CD8-positive, alpha-beta memory T cell (primary cell): ENCODE measurements at regions not wholly inside any gene's neighbourhood (a gene's known extent, or its start where the extent isn't known, plus 50 kb on each side); places are given as distances from the start of the nearest gene placed in this dataset.
A peak's percentile ranks its signal among the peaks of the same experiment; 100 is the strongest.
"Not testable (repeated sequence)": the region's sequence is repeated elsewhere in the genome, so short reads cannot be mapped to it uniquely, and the experiment has no call there.

Experiments
- CTCF ChIA-PET: fragments of 350-600 bp; sonication (Branson Sonifier 250); formaldehyde crosslinking; loops from one replicate; lab custom pipeline; 2021; ENCODE audit warnings: antibody characterized with exemption; lab: Charles Lee
- POLR2A ChIA-PET: fragments of 350-600 bp; sonication (Branson Sonifier 250); formaldehyde crosslinking; loops from one replicate; lab custom pipeline; 2021; ENCODE audit warnings: antibody characterized with exemption; lab: Charles Lee
- DNase-seq, 5 donors: peaks; one replicate each; pipeline versions ENCODE4 v3.0.0 to v3.0.0-alpha.2; 2020 to 2022; ENCODE audit warnings: mixed read lengths in 1 of 5
- H3K27ac ChIP-seq: one replicate; pipeline ENCODE4 v1.7.0; 2013; ENCODE audit warnings: low read depth, mild to moderate bottlenecking, low read length, moderate library complexity
- H3K27me3 ChIP-seq: 2 replicates; pipeline ENCODE4 v1.7.0; 2013; ENCODE audit warnings: low read length, mild to moderate bottlenecking; ENCODE audit not compliant: insufficient read depth, poor library complexity, severe bottlenecking
- H3K36me3 ChIP-seq: 2 replicates; pipeline ENCODE4 v1.7.0; 2013; ENCODE audit warnings: mild to moderate bottlenecking, low read length, moderate library complexity; ENCODE audit not compliant: insufficient read depth
- H3K4me1 ChIP-seq: 2 replicates; pipeline ENCODE4 v1.7.0; 2013; ENCODE audit warnings: mild to moderate bottlenecking, low read length, moderate library complexity; ENCODE audit not compliant: insufficient read depth
- H3K4me3 ChIP-seq: 2 replicates; pipeline ENCODE4 v1.7.0; 2013; ENCODE audit warnings: mild to moderate bottlenecking, low read length
- H3K9me3 ChIP-seq: 2 replicates; pipeline ENCODE4 v1.7.0; 2013; ENCODE audit warnings: mild to moderate bottlenecking, low read length
- H3K27ac Mint-ChIP-seq, 8 donors: one replicate each; pipeline ENCODE4 v1.8.0; 2020 to 2021; ENCODE audit warnings: mixed read lengths in 8 of 8, mild to moderate bottlenecking in 6 of 8, inconsistent platforms in 3 of 8, moderate library complexity in 3 of 8
- H3K27me3 Mint-ChIP-seq, 2 donors: one replicate each; pipeline ENCODE4 v1.8.0; 2020 to 2021; ENCODE audit warnings: mixed read lengths in 2 of 2, mild to moderate bottlenecking in 1 of 2, moderate library complexity in 1 of 2
- H3K36me3 Mint-ChIP-seq, 3 donors: one replicate each; pipeline ENCODE4 v1.8.0; 2020 to 2021; ENCODE audit warnings: mixed read lengths in 3 of 3, inconsistent platforms in 1 of 3, mild to moderate bottlenecking in 1 of 3
- H3K4me1 Mint-ChIP-seq, 3 donors: one replicate each; pipeline ENCODE4 v1.8.0; 2020 to 2021; ENCODE audit warnings: mixed read lengths in 3 of 3, inconsistent platforms in 1 of 3, mild to moderate bottlenecking in 1 of 3
- H3K4me3 Mint-ChIP-seq, 7 donors: one replicate each; pipeline ENCODE4 v1.8.0; 2020 to 2021; ENCODE audit warnings: mixed read lengths in 7 of 7, mild to moderate bottlenecking in 6 of 7, moderate library complexity in 4 of 7, inconsistent platforms in 2 of 7
- H3K9me3 Mint-ChIP-seq, 5 donors: one replicate each; pipeline ENCODE4 v1.8.0; 2020 to 2022; ENCODE audit warnings: mixed read lengths in 5 of 5, mild to moderate bottlenecking in 3 of 5, moderate library complexity in 2 of 5, inconsistent platforms in 1 of 5

DNA sequence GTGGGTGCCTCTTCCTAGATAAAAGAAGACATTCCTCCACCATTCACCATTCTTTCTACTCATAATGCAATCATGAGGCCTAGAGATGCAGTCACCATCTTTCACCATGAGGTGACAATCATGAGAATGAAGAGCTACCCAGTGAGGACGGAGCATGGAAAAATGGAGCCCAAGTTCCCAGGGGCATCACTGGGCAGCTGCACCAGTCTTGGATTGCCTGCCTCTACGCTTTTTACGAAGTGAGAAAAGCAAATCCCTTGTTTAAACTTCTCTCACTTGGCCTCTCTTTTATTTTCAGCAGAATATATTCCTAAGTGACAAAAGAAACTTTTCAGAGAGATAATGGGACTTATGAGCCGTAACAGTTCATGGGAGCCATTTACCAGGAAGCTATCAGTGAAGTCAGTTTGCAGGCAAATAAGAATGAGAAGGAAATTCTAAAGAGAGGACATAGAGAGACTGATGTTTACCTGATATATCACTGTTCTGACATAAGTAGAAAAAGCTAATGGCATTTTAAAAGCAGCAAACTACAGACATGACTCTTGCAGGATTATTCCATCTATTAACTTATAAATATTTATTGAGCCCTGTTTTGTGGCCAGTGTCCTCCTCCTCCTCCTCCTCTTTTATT is 90.0 kb upstream of the CPNE4 start:
- Mint-ChIP-seq H3K36me3 (peaks cover 0 to 1% (median 0%) of the 10 kb centered on the region in 3 donors), H3K27ac (no peak overlapping the region), H3K27me3 (no peaks in the 10 kb centered on the region), H3K4me3 (no peak overlapping the region), H3K4me1 (no peaks in the 10 kb centered on the region), H3K9me3 (peaks cover 0 to 5% (median 2%) of the 10 kb centered on the region in 5 donors)
- no peak overlapping the region for H3K4me3 ChIP-seq
- ChIA-PET POLR2A (no interaction called here), CTCF (no interaction called here)
- H3K36me3 ChIP-seq = no peaks in the 10 kb centered on the region
- no peaks in the 10 kb centered on the region for H3K4me1 ChIP-seq
- no peaks in the 10 kb centered on the region for H3K27me3 ChIP-seq
- H3K27ac ChIP-seq = no peak overlapping the region
- no peak for DNase-seq
- no peaks in the 10 kb centered on the region for H3K9me3 ChIP-seq

DNA sequence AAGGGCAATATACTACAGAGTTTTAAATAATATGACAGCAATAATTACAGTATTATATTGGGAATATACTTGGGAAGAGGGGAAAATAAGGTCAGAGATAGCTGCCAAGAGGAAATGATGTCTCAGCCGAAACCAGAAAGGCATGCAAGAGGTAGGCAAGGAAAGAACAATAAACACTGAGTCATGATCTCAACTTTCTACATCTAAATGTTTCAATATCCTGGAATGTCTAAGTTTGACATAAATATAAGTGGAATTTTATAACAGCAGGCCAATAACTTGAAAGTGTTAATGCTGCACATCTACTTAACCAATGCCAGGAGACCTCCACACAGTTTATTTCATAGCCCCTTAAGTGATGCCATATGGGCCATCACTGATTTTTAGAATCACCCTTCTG is 99.8 kb upstream of the CPNE4 start:
- Histone ChIP-seq H3K36me3 (no peaks in the 10 kb centered on the region), H3K4me1 (no peaks in the 10 kb centered on the region), H3K27me3 (no peaks in the 10 kb centered on the region), H3K9me3 (no peaks in the 10 kb centered on the region), H3K27ac (no peak overlapping the region), H3K4me3 (no peak overlapping the region)
- CTCF ChIA-PET = no interaction called here
- POLR2A ChIA-PET = no interaction called here
- no peaks in the 10 kb centered on the region for H3K36me3 Mint-ChIP-seq
- H3K4me3 Mint-ChIP-seq = no peak overlapping the region
- H3K9me3 Mint-ChIP-seq = peaks cover 0 to 11% (median 0%) of the 10 kb centered on the region in 5 donors
- H3K4me1 Mint-ChIP-seq = no peaks in the 10 kb centered on the region
- peak overlapping the region in 1 of 8 donors; percentile 41 for H3K27ac Mint-ChIP-seq
- no peak for DNase-seq
- peaks cover 0 to 10% of the 10 kb centered on the region in 2 donors for H3K27me3 Mint-ChIP-seq

DNA sequence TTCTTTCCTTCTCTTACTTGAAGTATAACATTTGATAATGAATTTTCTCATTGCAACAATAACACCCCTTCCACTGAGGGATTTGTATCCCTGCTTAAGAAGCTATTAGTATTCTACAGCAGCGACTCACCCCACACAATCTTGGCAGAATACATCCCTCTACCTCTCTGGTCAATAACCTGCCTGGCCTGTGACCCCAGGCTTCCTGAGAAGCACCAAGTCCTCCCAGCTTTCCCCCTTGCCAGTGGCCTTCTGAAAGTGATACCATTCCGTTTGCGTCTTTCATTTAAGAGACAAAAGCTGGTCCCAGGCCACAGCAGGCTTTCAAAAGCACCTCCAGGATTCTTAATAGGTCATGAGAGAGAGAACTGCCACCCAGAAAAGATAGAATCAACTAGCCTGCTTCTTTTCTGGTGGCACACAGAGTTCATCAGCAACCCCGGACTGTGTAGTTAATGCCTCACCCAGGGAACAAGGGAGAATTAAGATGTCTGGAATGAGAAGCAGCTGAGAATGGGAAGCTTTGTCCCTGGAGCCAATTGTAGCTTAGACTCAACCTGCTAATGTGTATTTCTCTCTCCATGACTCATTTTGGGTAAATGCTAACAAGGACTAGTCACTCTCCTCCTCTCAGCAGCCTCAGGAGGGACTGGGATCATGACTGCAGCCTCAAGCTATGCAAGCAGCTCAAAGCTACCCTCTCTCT is 101.0 kb upstream of the CPNE4 start:
- ChIA-PET POLR2A (no interaction called here), CTCF (no interaction called here)
- peaks cover 0 to 11% (median 0%) of the 10 kb centered on the region in 5 donors for H3K9me3 Mint-ChIP-seq
- Histone ChIP-seq H3K4me1 (no peaks in the 10 kb centered on the region), H3K4me3 (no peak overlapping the region), H3K27ac (no peak overlapping the region), H3K36me3 (no peaks in the 10 kb centered on the region), H3K27me3 (no peaks in the 10 kb centered on the region), H3K9me3 (no peaks in the 10 kb centered on the region)
- H3K4me3 Mint-ChIP-seq = no peak overlapping the region
- DNase-seq = no peak
- no peak overlapping the region for H3K27ac Mint-ChIP-seq
- no peaks in the 10 kb centered on the region for H3K4me1 Mint-ChIP-seq
- peaks cover 0 to 10% of the 10 kb centered on the region in 2 donors for H3K27me3 Mint-ChIP-seq
- no peaks in the 10 kb centered on the region for H3K36me3 Mint-ChIP-seq

DNA sequence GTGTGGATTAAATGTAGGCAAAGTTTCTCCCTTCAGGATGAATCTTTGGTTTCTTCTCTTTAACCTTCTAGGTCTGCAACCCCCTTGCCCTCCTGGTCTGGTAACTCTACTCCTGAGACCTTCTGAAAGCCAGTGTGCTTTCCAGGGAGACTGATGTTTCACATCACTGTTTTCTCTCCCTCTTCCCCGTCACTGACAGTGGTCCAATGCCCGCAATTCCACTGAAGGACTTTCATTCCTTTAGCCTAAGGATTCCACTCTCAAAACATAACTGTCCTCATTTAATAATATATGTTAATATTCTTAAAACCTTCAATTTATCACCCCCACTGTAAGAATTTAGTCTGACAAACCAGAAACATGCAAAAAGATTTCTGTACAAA is 101.5 kb upstream of the CPNE4 start:
- Mint-ChIP-seq H3K36me3 (no peaks in the 10 kb centered on the region), H3K4me1 (no peaks in the 10 kb centered on the region), H3K9me3 (peaks cover 0 to 11% (median 0%) of the 10 kb centered on the region in 5 donors), H3K4me3 (no peak overlapping the region), H3K27me3 (peaks cover 0 to 10% of the 10 kb centered on the region in 2 donors), H3K27ac (no peak overlapping the region)
- DNase-seq = no peak
- no peaks in the 10 kb centered on the region for H3K9me3 ChIP-seq
- no peak overlapping the region for H3K4me3 ChIP-seq
- CTCF ChIA-PET = no interaction called here
- H3K36me3 ChIP-seq = no peaks in the 10 kb centered on the region
- H3K27me3 ChIP-seq = no peaks in the 10 kb centered on the region
- no peak overlapping the region for H3K27ac ChIP-seq
- no peaks in the 10 kb centered on the region for H3K4me1 ChIP-seq
- POLR2A ChIA-PET = no interaction called here

DNA sequence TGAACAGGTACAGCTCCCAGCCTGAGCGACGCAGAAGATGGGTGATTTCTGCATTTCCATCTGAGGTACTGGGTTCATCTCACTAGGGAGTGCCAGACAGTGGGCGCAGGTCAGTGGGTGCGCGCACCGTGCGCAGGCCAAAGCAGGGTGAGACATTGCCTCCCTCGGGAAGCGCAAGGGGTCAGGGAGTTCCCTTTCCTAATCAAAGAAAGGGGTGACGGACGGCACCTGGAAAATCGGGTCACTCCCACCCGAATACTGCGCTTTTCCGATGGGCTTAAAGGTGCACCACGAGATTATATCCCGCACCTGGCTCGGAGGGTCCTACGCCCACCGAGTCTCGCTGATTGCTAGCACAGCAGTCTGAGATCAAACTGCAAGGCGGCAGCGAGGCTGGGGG is 102.1 kb upstream of the CPNE4 start:
- DNase-seq, H3K4me1 Mint-ChIP-seq, H3K4me3 ChIP-seq, POLR2A ChIA-PET, CTCF ChIA-PET, H3K4me3 Mint-ChIP-seq, H3K27me3 ChIP-seq, H3K27ac Mint-ChIP-seq, H3K36me3 ChIP-seq, H3K36me3 Mint-ChIP-seq, H3K4me1 ChIP-seq, H3K27ac ChIP-seq, H3K9me3 ChIP-seq: not testable (repeated sequence)
- Mint-ChIP-seq H3K9me3 (peaks cover 0 to 13% (median 0%) of the 10 kb centered on the region in 5 donors), H3K27me3 (peaks cover 0 to 10% of the 10 kb centered on the region in 2 donors)

DNA sequence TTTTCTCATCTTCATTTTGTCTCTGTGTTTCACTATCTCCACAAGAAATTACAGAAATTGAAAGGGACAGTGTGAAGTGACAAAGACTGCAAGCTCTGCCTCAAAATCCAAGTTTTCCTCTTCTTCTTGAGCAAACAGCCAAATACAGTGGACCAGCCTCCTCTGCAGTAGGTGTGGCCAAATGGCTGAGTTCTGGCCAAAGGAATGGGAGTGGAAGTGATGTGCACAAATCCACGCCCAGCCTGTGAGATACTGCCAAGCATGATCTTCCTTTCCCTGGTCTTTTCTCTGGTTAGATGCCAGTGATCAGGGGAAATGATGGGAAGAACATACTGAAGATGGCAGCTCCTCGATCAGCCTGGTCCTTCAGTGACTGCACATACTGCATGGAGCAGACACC is 111.0 kb upstream of the CPNE4 start:
- no peak for DNase-seq
- no peaks in the 10 kb centered on the region for H3K9me3 ChIP-seq
- H3K36me3 ChIP-seq = no peaks in the 10 kb centered on the region
- Mint-ChIP-seq H3K27me3 (no peaks in the 10 kb centered on the region), H3K9me3 (peaks cover 0 to 4% (median 0%) of the 10 kb centered on the region in 5 donors), H3K36me3 (no peaks in the 10 kb centered on the region), H3K4me3 (no peak overlapping the region), H3K4me1 (no peaks in the 10 kb centered on the region), H3K27ac (no peak overlapping the region)
- H3K4me3 ChIP-seq = no peak overlapping the region
- ChIA-PET CTCF (no interaction called here), POLR2A (no interaction called here)
- no peak overlapping the region for H3K27ac ChIP-seq
- no peaks in the 10 kb centered on the region for H3K27me3 ChIP-seq
- no peaks in the 10 kb centered on the region for H3K4me1 ChIP-seq

DNA sequence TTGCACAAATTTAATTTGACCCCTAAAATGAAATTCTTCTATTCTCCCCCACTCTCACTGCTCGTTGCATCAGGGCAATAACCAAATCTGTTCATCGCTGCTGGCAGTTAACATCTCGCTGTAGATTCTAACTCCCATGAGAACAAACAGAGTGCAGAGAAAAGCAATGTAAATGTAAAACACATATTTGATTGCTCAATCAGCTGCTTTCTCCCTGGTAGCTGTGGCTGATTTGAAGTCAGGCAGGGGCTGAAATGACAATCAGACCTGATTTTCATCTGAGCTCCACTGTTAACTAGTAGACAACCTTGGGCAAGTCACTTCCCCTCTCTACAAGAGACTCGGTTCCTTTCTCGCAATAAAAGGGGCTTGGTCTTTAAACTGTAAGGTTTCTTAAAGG is 119.8 kb upstream of the CPNE4 start:
- Mint-ChIP-seq H3K36me3 (no peaks in the 10 kb centered on the region), H3K4me3 (no peak overlapping the region), H3K4me1 (no peaks in the 10 kb centered on the region), H3K27ac (no peak overlapping the region), H3K9me3 (peaks cover 0 to 2% (median 0%) of the 10 kb centered on the region in 5 donors), H3K27me3 (peaks cover 2 to 20% of the 10 kb centered on the region in 2 donors)
- H3K36me3 ChIP-seq = no peaks in the 10 kb centered on the region
- H3K4me1 ChIP-seq = no peaks in the 10 kb centered on the region
- DNase-seq = no peak
- no peaks in the 10 kb centered on the region for H3K9me3 ChIP-seq
- H3K4me3 ChIP-seq = no peak overlapping the region
- POLR2A ChIA-PET = no interaction called here
- H3K27me3 ChIP-seq = no peaks in the 10 kb centered on the region
- CTCF ChIA-PET = no interaction called here
- H3K27ac ChIP-seq = no peak overlapping the region

DNA sequence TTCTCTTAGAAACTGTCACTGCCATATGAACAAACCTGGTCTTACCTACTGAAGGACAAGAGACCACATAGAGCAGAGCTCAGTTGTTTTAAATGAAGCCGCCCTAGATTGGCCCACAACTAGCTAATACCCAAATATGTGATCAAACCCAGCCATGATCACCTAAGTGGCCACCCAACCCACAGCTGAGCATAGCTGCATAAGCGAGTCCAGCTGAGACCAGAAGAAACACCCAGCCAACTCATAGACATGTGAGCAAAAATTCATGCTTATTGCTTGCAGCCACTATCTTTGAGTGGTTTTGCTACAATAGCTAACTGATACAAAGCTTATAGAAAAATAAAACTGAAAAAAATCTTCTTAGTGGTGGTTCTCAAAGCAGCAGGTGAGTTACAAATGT is 124.3 kb upstream of the CPNE4 start:
- no peaks in the 10 kb centered on the region for H3K4me1 ChIP-seq
- H3K27me3 ChIP-seq = no peaks in the 10 kb centered on the region
- ChIA-PET CTCF (no interaction called here), POLR2A (no interaction called here)
- Mint-ChIP-seq H3K27me3 (peaks cover 6 to 10% of the 10 kb centered on the region in 2 donors), H3K4me1 (no peaks in the 10 kb centered on the region), H3K4me3 (no peak overlapping the region), H3K27ac (no peak overlapping the region), H3K36me3 (no peaks in the 10 kb centered on the region), H3K9me3 (peaks cover 0 to 3% (median 0%) of the 10 kb centered on the region in 5 donors)
- no peaks in the 10 kb centered on the region for H3K9me3 ChIP-seq
- no peaks in the 10 kb centered on the region for H3K36me3 ChIP-seq
- DNase-seq = no peak
- H3K4me3 ChIP-seq = no peak overlapping the region
- H3K27ac ChIP-seq = no peak overlapping the region
